ENCODE measurements at regions not wholly inside any gene's neighbourhood (a gene's known extent, or its start where the extent isn't known, plus 50 kb on each side); places are given as distances from the start of the nearest gene placed in this dataset.

GRCh38 chr5:170159947-170160346 is 54.2 kb downstream of the FOXI1 start:
- no peak overlapping the region for H3K27ac ChIP-seq (ENCODE audit: low read length)
- H3K9ac ChIP-seq (ENCODE audit: low read depth, low read length): no peak overlapping the region
- H3K27me3 ChIP-seq (ENCODE audit: insufficient read depth, low read length, poor library complexity): peaks cover 3% of the 10 kb centered on the region
- H3K36me3 ChIP-seq (ENCODE audit: insufficient read depth, low read length): no peaks in the 10 kb centered on the region
- no peak for DNase-seq
- H3K4me1 ChIP-seq (ENCODE audit: insufficient read depth, low read length): no peaks in the 10 kb centered on the region
- H3K9me3 ChIP-seq (ENCODE audit: insufficient read depth, low read length, severe bottlenecking): no peaks in the 10 kb centered on the region
- H4K20me1 ChIP-seq (ENCODE audit: insufficient read depth, low read length): no peaks in the 10 kb centered on the region
- no peaks in the 10 kb centered on the region for H3K79me2 ChIP-seq (ENCODE audit: insufficient read depth, low read length)
- H3K4me3 ChIP-seq (ENCODE audit: low read depth in 1 of 2, low read length in 2 of 2): no peak overlapping the region
- no peak overlapping the region for H2AFZ ChIP-seq (ENCODE audit: low read depth, low read length)
- TF ChIP-seq CTCF (IDR thresholded peaks at IDR 0.05; ENCODE audit: borderline replicate concordance, extremely low read depth, low read length, poor library complexity, severe bottlenecking): no peak
- no peak for TF ChIP-seq EZH2 (IDR thresholded peaks at IDR 0.05; ENCODE audit: borderline replicate concordance, low read depth, low read length, severe bottlenecking)
- no peak for ATAC-seq (ENCODE audit: insufficient read depth, low read depth)
- no peak overlapping the region for H3K4me2 ChIP-seq (ENCODE audit: insufficient read depth, low read length)

- TF ChIP-seq EZH2 (IDR thresholded peaks at IDR 0.05; ENCODE audit: borderline replicate concordance, low read depth, low read length, severe bottlenecking): no peak
- no peak for TF ChIP-seq CTCF (IDR thresholded peaks at IDR 0.05; ENCODE audit: borderline replicate concordance, extremely low read depth, low read length, poor library complexity, severe bottlenecking)
- no peaks in the 10 kb centered on the region for H3K36me3 ChIP-seq (ENCODE audit: insufficient read depth, low read length)
- no peaks in the 10 kb centered on the region for H3K9me3 ChIP-seq (ENCODE audit: insufficient read depth, low read length, severe bottlenecking)
- H3K27ac ChIP-seq (ENCODE audit: low read length): no peak overlapping the region
- H3K9ac ChIP-seq (ENCODE audit: low read depth, low read length): no peak overlapping the region
- H3K4me2 ChIP-seq (ENCODE audit: insufficient read depth, low read length): no peak overlapping the region
- no peaks in the 10 kb centered on the region for H3K79me2 ChIP-seq (ENCODE audit: insufficient read depth, low read length)
- H3K4me3 ChIP-seq (ENCODE audit: low read depth in 1 of 2, low read length in 2 of 2): no peak overlapping the region
- DNase-seq (no peak), ATAC-seq (ENCODE audit: insufficient read depth, low read depth) (no peak)
- H3K4me1 ChIP-seq (ENCODE audit: insufficient read depth, low read length): no peaks in the 10 kb centered on the region
- H4K20me1 ChIP-seq (ENCODE audit: insufficient read depth, low read length): no peaks in the 10 kb centered on the region
- peak overlapping the region; percentile 5; the same call in 1 of the 2 replicates for H2AFZ ChIP-seq (ENCODE audit: low read depth, low read length)
- peaks cover 3% of the 10 kb centered on the region for H3K27me3 ChIP-seq (ENCODE audit: insufficient read depth, low read length, poor library complexity)
Observed at GRCh38 chr5:170161069-170161468, 55.4 kb downstream of the FOXI1 start.

- H3K9ac ChIP-seq (ENCODE audit: low read depth, low read length): no peak overlapping the region
- H3K4me2 ChIP-seq (ENCODE audit: insufficient read depth, low read length): no peak overlapping the region
- TF ChIP-seq EZH2 (IDR thresholded peaks at IDR 0.05; ENCODE audit: borderline replicate concordance, low read depth, low read length, severe bottlenecking) (no peak), CTCF (IDR thresholded peaks at IDR 0.05; ENCODE audit: borderline replicate concordance, extremely low read depth, low read length, poor library complexity, severe bottlenecking) (no peak)
- H3K36me3 ChIP-seq (ENCODE audit: insufficient read depth, low read length): no peaks in the 10 kb centered on the region
- no peaks in the 10 kb centered on the region for H3K4me1 ChIP-seq (ENCODE audit: insufficient read depth, low read length)
- H3K27me3 ChIP-seq (ENCODE audit: insufficient read depth, low read length, poor library complexity): peaks cover 3% of the 10 kb centered on the region
- ATAC-seq (ENCODE audit: insufficient read depth, low read depth) (no peak), DNase-seq (no peak)
- H3K4me3 ChIP-seq (ENCODE audit: low read depth in 1 of 2, low read length in 2 of 2): no peak overlapping the region
- H3K27ac ChIP-seq (ENCODE audit: low read length): no peak overlapping the region
- H4K20me1 ChIP-seq (ENCODE audit: insufficient read depth, low read length): no peaks in the 10 kb centered on the region
- H2AFZ ChIP-seq (ENCODE audit: low read depth, low read length): no peak overlapping the region
- H3K9me3 ChIP-seq (ENCODE audit: insufficient read depth, low read length, severe bottlenecking): no peaks in the 10 kb centered on the region
- no peaks in the 10 kb centered on the region for H3K79me2 ChIP-seq (ENCODE audit: insufficient read depth, low read length)
Observed at GRCh38 chr5:170162631-170163321, 57.1 kb downstream of the FOXI1 start.
